ENCODE measurements at regions not wholly inside any gene's neighbourhood (a gene's known extent, or its start where the extent isn't known, plus 50 kb on each side); places are given as distances from the start of the nearest gene placed in this dataset.

DNA sequence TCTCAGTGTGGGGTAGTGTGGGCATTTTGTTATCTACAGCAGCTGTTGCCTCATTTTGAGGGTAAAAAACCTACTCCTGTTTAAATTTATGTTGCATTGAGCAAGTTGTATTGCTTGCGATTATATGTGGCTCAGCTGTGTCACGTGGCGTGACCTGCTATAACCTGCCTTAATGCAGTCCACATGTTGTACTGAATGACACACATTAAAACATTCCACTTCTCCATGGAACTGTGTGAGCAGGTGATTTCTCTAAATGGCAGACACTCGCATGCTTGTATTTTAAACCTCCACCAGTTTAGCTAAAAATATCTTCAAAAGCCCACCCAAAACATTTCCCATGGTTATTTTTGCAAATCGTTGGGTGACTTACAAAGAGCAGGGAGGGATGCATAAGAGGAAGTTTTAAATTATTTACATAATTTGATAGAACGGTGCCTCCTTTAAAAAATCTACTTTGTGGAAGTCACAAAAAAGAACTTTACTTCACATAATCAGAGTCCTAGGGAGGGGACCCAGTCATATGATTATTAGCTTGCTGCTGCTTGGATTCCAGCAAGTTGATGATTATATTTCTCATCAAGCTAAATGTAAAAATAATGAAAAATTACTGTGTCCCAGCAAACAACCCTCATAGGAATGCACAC lies 163.3 kb upstream of the ZEB2 start:
- no peaks in the 10 kb centered on the region for H3K36me3 Mint-ChIP-seq (ENCODE audit: low read depth)

More for the DNA sequence above, 163.3 kb upstream of the ZEB2 start:
- Histone ChIP-seq H3K4me3 (no peak overlapping the region), H4K20me1 (replicated peaks; ENCODE audit: insufficient read depth) (no peaks in the 10 kb centered on the region), H3K27ac (ENCODE audit: low read depth) (no peak overlapping the region), H3K36me3 (ENCODE audit: insufficient read depth) (no peaks in the 10 kb centered on the region), H3K9me2 (ENCODE audit: insufficient read depth) (no peaks in the 10 kb centered on the region), H3K4me1 (ENCODE audit: insufficient read depth) (no peaks in the 10 kb centered on the region), H3K79me2 (replicated peaks; ENCODE audit: insufficient read depth) (no peaks in the 10 kb centered on the region), H3F3A (replicated peaks; ENCODE audit: low read depth) (no peaks in the 10 kb centered on the region), H3K4me2 (no peak overlapping the region), H3K27me3 (ENCODE audit: insufficient read depth) (no peaks in the 10 kb centered on the region), H2AFZ (no peak overlapping the region)
- Mint-ChIP-seq H3K4me1 (peaks cover 10% of the 10 kb centered on the region; the same call in 2 of the 3 replicates), H3K27ac (no peak overlapping the region), H3K9me3 (no peaks in the 10 kb centered on the region), H3K4me3 (no peak overlapping the region), H3K27me3 (ENCODE audit: insufficient read depth, low read depth, poor library complexity) (no peaks in the 10 kb centered on the region)
- DNase-seq (ENCODE audit: low spot score) (no peak), ATAC-seq (no peak)
- TF ChIP-seq POLR2AphosphoS5 (IDR thresholded peaks at IDR 0.05; ENCODE audit: low read depth) (no peak), ZNF331 (CRISPR knock-in tag; IDR thresholded peaks at IDR 0.05; ENCODE audit: low read depth) (no peak), ZNF114 (CRISPR knock-in tag; IDR thresholded peaks at IDR 0.05) (no peak), EZH2phosphoT487 (IDR thresholded peaks at IDR 0.05; ENCODE audit: unreplicated experiment) (no peak), JUNB (IDR thresholded peaks at IDR 0.05; ENCODE audit: unreplicated experiment) (no peak), STAT1 (IDR thresholded peaks at IDR 0.05; ENCODE audit: unreplicated experiment) (no peak), ZNF462 (CRISPR knock-in tag; IDR thresholded peaks at IDR 0.05) (no peak), NANOG (IDR thresholded peaks at IDR 0.05; ENCODE audit: borderline replicate concordance) (no peak), ETS1 (IDR thresholded peaks at IDR 0.05) (no peak)

All from GM23338 (cell line).